ENCODE measurements at regions not wholly inside any gene's neighbourhood (a gene's known extent, or its start where the extent isn't known, plus 50 kb on each side); places are given as distances from the start of the nearest gene placed in this dataset.

- Histone ChIP-seq H3K4me3 (ENCODE audit: low read length) (no peak overlapping the region), H3K27me3 (ENCODE audit: low read depth, low read length) (no peaks in the 10 kb centered on the region), H3K36me3 (replicated peaks; ENCODE audit: low read depth, low read length) (no peaks in the 10 kb centered on the region), H3K4me2 (ENCODE audit: low read length) (no peak overlapping the region), H3K9me3 (ENCODE audit: insufficient read depth, low read length) (no peaks in the 10 kb centered on the region), H3K4me1 (ENCODE audit: low read length) (no peaks in the 10 kb centered on the region), H2AFZ (ENCODE audit: low read depth, low read length) (no peak overlapping the region), H3K79me2 (ENCODE audit: low read length) (no peaks in the 10 kb centered on the region), H3K9ac (ENCODE audit: low read length) (no peak overlapping the region), H4K20me1 (ENCODE audit: insufficient read depth, low read length) (no peaks in the 10 kb centered on the region), H3K27ac (ENCODE audit: low read length) (no peak overlapping the region)
- TF ChIP-seq EZH2phosphoT487 (IDR thresholded peaks at IDR 0.05; ENCODE audit: low read depth), result no peak
- no peak for TF ChIP-seq CTCF (IDR thresholded peaks at IDR 0.05; ENCODE audit: low read depth, low read length)
Measured at GRCh38 chr15:53310709-53311108, 448.8 kb downstream of the WDR72 start.

- H2AFZ ChIP-seq (ENCODE audit: low read depth, low read length), result no peak overlapping the region
Measured at GRCh38 chr15:53307952-53308624, 451.4 kb downstream of the WDR72 start.

GRCh38 chr15:53305554-53305953 lies 453.9 kb downstream of the WDR72 start:
- H3K4me2 ChIP-seq (ENCODE audit: low read length), result no peak overlapping the region
- no peaks in the 10 kb centered on the region for H3K9me3 ChIP-seq (ENCODE audit: insufficient read depth, low read length)
- H3K36me3 ChIP-seq (replicated peaks; ENCODE audit: low read depth, low read length), result no peaks in the 10 kb centered on the region
- no peaks in the 10 kb centered on the region for H3K79me2 ChIP-seq (ENCODE audit: low read length)
- no peaks in the 10 kb centered on the region for H4K20me1 ChIP-seq (ENCODE audit: insufficient read depth, low read length)
- H2AFZ ChIP-seq (ENCODE audit: low read depth, low read length), result no peak overlapping the region
- no peak overlapping the region for H3K27ac ChIP-seq (ENCODE audit: low read length)
- H3K9ac ChIP-seq (ENCODE audit: low read length), result no peak overlapping the region
- no peak overlapping the region for H3K4me3 ChIP-seq (ENCODE audit: low read length)
- TF ChIP-seq EZH2phosphoT487 (IDR thresholded peaks at IDR 0.05; ENCODE audit: low read depth), result no peak
- no peak for TF ChIP-seq CTCF (IDR thresholded peaks at IDR 0.05; ENCODE audit: low read depth, low read length)
- H3K4me1 ChIP-seq (ENCODE audit: low read length), result no peaks in the 10 kb centered on the region
- H3K27me3 ChIP-seq (ENCODE audit: low read depth, low read length), result no peaks in the 10 kb centered on the region

More at GRCh38 chr15:53307952-53308624, 451.4 kb downstream of the WDR72 start:
- Histone ChIP-seq H3K4me3 (ENCODE audit: low read length) (no peak overlapping the region), H3K4me1 (ENCODE audit: low read length) (no peaks in the 10 kb centered on the region), H3K36me3 (replicated peaks; ENCODE audit: low read depth, low read length) (no peaks in the 10 kb centered on the region), H3K4me2 (ENCODE audit: low read length) (no peak overlapping the region), H3K79me2 (ENCODE audit: low read length) (no peaks in the 10 kb centered on the region), H3K27ac (ENCODE audit: low read length) (no peak overlapping the region), H4K20me1 (ENCODE audit: insufficient read depth, low read length) (no peaks in the 10 kb centered on the region), H3K27me3 (ENCODE audit: low read depth, low read length) (no peaks in the 10 kb centered on the region), H3K9ac (ENCODE audit: low read length) (no peak overlapping the region), H3K9me3 (ENCODE audit: insufficient read depth, low read length) (no peaks in the 10 kb centered on the region)
- no peak for TF ChIP-seq EZH2phosphoT487 (IDR thresholded peaks at IDR 0.05; ENCODE audit: low read depth)
- no peak for TF ChIP-seq CTCF (IDR thresholded peaks at IDR 0.05; ENCODE audit: low read depth, low read length)

- H3K36me3 ChIP-seq (replicated peaks; ENCODE audit: low read depth, low read length), result no peaks in the 10 kb centered on the region
- no peaks in the 10 kb centered on the region for H3K27me3 ChIP-seq (ENCODE audit: low read depth, low read length)
- no peaks in the 10 kb centered on the region for H4K20me1 ChIP-seq (ENCODE audit: insufficient read depth, low read length)
- H3K4me2 ChIP-seq (ENCODE audit: low read length), result no peak overlapping the region
- H3K4me1 ChIP-seq (ENCODE audit: low read length), result no peaks in the 10 kb centered on the region
- no peak overlapping the region for H3K4me3 ChIP-seq (ENCODE audit: low read length)
- no peak overlapping the region for H3K9ac ChIP-seq (ENCODE audit: low read length)
- H3K9me3 ChIP-seq (ENCODE audit: insufficient read depth, low read length), result no peaks in the 10 kb centered on the region
- no peak for TF ChIP-seq CTCF (IDR thresholded peaks at IDR 0.05; ENCODE audit: low read depth, low read length)
- no peak for TF ChIP-seq EZH2phosphoT487 (IDR thresholded peaks at IDR 0.05; ENCODE audit: low read depth)
- H3K79me2 ChIP-seq (ENCODE audit: low read length), result no peaks in the 10 kb centered on the region
- H2AFZ ChIP-seq (ENCODE audit: low read depth, low read length), result no peak overlapping the region
- no peak overlapping the region for H3K27ac ChIP-seq (ENCODE audit: low read length)
Measured at GRCh38 chr15:53305101-53305500, 454.4 kb downstream of the WDR72 start.
